GM12873 (cell line): ENCODE measurements at regions not wholly inside any gene's neighbourhood (a gene's known extent, or its start where the extent isn't known, plus 50 kb on each side); places are given as distances from the start of the nearest gene placed in this dataset.

Experiments used
- CTCF ChIP-seq: IDR thresholded peaks from 2 replicates; pipeline ENCODE4 v1.5.1; 2012; ENCODE audit warnings: low read depth, mild to moderate bottlenecking, moderate library complexity, low read length, control low read depth; ENCODE audit not compliant: insufficient read depth; ENCODE audit errors: missing control alignments

GRCh38 chr2:137813176-137813575 is 151.1 kb upstream of the HNMT start:
- no peak for TF ChIP-seq CTCF

- no peak for TF ChIP-seq CTCF
These were observed 147.2 kb upstream of the HNMT start for GRCh38 chr2:137817058-137817457.

GRCh38 chr2:137823196-137823595 is 141.1 kb upstream of the HNMT start:
- no peak for TF ChIP-seq CTCF

GRCh38 chr2:137824501-137824900 is 139.8 kb upstream of the HNMT start:
- TF ChIP-seq CTCF = no peak

GRCh38 chr2:137826373-137827372 is 137.6 kb upstream of the HNMT start:
- TF ChIP-seq CTCF = no peak

GRCh38 chr2:137828624-137829023 is 135.6 kb upstream of the HNMT start:
- TF ChIP-seq CTCF = no peak

- TF ChIP-seq CTCF = no peak
These were observed 135.0 kb upstream of the HNMT start for GRCh38 chr2:137829251-137829650.
